ENCODE measurements at regions not wholly inside any gene's neighbourhood (a gene's known extent, or its start where the extent isn't known, plus 50 kb on each side); places are given as distances from the start of the nearest gene placed in this dataset.
"Not testable (repeated sequence)": the region's sequence is repeated elsewhere in the genome, so short reads cannot be mapped to it uniquely, and the experiment has no call there.

- TF ChIP-seq CTCF (conservative IDR thresholded peaks at IDR 0.05 in 1 of 2, IDR thresholded peaks at IDR 0.05 in 1 of 2; ENCODE audit: low read depth in 1 of 2, low read length in 2 of 2); EZH2 (IDR thresholded peaks at IDR 0.05; ENCODE audit: low read length, missing control alignments): not testable (repeated sequence)
These were observed 784.0 kb downstream of the LUZP2 start for GRCh38 chr11:25280821-25281220.

Data from fibroblast of lung (primary cell).